Fibroblast of skin of left quadriceps (primary cell): ENCODE measurements at regions not wholly inside any gene's neighbourhood (a gene's known extent, or its start where the extent isn't known, plus 50 kb on each side); places are given as distances from the start of the nearest gene placed in this dataset.

Experiments used
- DNase-seq, 2 experiments: peaks; one replicate each; pipeline ENCODE4 v3.0.0-alpha.2; 2013; ENCODE audit warnings: low read depth in 2 of 2

DNA sequence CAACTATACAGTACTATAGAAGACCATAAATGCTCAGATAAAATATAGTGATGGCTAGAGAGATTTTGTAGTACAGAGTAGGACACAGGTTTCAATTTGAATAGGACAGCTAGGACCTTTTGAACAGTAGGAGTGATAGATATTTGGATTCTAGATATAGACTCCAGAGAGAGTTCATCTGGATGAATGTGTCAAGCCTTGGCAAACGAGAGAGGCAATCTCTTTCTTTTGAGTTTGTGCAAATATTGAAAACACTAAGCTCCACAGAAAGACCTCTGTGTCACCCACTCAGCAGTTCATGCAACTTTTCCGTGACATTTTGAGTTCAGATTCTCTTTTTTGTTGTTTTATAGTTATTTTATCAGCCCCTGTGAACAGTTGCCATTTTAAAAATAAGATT, 834.3 kb upstream of the COBL start:
- DNase-seq, result no peak

DNA sequence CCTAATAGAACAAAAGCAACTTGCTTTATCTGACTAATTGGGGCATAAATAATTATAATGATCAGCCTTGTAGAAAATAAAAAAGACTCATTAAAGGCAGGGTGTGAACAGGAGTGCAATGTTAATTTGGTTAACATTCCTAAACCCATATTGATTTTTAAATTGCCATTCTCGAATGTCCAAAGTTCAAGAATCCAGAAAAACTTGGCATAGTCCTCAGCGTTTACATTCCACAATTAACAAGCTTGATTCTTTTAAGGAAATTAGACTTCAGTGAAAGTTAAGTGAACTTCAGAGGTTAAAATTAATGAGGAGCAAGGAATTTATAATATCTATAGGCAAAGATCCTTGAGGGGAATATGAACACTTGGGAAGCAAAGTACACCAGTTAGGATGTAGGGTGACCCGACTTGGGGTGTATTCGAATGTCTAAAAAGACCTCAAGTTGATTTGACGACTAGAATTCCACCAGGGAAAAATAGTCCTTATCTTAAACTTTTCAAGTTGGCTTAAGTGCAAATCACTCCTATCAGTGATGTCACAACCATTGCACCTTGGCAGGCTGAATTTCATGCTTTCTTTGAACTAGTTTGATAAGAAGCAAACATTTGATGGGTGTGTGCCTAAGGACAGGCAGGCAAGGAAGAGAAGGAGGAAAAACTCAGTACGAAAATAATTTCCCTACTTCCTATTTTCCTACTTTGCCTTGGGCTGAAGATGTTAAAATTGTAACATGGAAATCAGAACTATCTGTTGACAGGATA, 830.4 kb upstream of the COBL start:
- DNase-seq, result no peak

DNA sequence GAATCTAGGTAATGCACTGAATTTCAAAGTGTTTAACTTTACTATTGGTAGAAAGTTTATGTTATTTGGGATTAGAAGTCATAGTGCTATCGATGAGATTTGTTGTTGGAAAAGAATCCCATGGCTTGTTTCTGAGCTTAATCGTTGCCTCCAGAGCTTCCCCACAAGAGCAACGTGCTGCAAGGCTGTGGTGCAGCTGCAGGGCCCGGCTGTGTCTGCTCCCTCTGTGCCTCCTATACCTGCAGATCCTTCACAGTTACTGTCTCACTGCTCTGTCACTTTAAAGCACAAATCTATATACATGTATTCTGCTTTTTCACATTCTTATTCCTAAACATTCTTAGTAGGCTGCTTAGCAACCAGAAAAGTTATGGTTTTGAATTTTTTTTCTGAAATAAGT, 826.6 kb upstream of the COBL start:
- DNase-seq, result no peak

DNA sequence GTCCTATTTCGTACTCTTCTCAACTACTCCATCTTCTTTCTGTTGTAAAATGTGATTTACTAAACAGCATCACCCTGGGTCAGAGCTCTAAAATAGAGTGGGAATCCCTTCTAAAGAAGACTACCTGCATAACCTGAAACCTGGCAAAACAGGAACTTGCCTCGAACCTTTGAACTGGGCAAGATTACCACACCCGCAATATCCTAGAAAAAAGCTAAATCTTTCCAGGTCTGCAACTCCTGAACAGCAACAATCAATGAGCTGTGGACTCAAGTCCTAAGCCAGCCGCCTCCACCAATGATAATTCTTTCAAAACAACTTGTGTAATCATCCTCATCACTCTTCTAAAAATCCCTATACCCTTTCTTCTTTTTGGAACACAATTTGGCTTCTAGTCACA, 824.2 kb upstream of the COBL start:
- DNase-seq, result no peak

DNA sequence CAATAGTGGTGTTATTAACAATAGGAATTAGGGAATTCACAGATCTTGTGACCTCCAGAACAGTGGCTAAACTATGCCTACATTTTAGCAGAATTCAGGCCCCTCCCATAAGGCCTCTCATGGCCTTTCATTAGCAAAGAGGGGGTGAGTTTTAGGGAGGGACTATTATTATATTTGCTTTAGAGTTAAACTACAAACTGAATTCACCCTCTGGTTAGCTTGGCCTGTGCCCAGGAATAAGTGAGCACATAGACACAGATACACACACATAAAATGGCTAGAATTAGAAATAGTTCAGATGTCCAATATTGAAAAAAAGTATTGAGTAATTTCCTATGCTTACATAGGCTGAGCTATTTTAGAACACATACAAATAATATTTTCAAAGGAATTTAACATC, 818.8 kb upstream of the COBL start:
- no peak for DNase-seq

DNA sequence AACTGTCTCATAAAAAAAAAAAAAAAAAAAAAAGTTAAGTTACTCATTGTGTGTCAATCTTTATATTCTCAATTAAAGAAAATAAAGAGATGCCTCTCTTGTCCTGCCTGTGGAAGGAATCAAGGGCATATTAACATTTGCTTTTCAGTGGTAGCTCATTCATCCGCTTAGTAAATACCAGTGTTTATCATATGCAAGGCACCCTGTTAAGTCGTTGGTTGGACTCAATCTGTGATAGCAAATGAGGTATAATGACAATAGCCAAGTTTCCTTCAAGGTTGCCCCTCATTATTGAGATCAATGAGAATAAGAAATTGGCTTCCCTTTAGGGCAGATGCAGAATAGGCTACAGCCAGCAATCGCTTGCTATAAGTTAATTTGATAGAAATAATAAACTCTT, 812.7 kb upstream of the COBL start:
- DNase-seq, result no peak

DNA sequence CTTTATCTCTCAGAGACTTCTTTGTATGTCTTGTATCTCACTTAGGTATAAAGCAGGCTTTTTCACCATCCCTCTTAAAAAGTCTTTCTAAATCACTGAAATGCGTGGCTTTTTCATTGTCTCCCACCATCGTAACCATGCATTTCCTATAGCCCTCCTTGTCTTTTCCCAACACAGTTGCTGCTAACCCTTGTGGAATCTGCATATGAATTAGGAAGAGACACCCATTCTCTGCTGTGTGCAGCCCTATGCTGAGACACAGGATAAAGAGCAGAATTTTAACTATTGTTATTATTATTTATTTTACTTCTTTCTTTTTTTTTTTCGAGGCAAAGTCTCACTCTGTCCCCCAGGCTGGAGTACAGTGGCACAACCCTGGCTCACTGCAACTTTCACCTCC, 804.3 kb upstream of the COBL start:
- no peak for DNase-seq

DNA sequence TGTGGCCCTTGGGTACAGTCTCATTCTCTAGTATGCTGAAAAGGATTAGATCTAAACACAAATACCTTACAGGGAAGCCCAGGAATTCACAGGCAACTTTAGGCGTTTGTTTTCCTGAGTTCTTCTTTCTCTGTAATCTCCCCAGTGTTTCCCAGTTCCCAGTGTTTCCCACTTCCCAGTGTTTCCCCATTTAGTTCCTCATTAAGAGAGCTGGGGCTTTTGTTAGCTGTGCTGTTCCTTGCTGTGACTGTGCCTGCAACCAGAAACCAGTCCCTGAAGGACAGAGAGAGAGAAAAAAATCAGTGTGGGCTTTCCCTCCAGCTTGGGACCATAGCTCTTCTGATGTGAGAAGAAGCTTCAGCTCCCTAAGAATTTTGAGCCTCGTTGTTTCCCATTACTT, 802.9 kb upstream of the COBL start:
- no peak for DNase-seq

DNA sequence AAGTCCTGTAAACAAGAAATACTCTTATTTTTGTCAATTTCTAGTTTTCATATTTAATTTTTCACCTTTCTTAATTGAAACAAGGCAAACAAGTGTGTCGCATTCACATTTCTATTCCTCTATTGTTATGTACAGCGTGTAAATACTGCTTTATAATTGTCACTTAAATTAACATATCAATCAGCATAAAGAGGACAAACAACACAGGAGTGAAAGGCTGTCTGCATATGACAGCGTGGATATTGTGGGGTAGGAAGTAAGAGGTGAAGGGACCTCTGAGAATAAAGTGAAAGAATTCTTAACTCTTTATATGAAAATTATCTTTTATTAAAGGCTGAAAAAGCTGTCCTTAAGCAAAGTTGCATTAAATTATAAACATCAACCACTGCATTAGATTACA, 797.9 kb upstream of the COBL start:
- DNase-seq, result no peak

DNA sequence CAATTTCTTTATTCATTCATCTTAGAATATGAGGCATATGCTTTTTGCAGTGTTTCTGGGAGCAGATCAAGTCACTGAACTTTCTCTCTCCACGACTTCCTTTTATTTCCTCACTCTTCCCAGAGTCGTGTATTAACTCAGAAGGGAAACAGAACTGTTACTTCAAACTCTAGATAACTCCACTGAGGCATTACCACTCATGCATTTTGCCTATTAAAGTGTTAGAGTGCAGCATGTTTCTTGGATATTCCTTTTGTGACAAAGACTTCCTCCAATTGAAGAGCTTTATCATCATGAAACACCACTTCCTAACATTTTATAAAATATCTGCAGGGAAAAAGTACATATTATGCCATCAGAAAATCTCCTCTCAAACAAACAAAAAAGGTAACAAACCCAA, 797.4 kb upstream of the COBL start:
- DNase-seq, result no peak

DNA sequence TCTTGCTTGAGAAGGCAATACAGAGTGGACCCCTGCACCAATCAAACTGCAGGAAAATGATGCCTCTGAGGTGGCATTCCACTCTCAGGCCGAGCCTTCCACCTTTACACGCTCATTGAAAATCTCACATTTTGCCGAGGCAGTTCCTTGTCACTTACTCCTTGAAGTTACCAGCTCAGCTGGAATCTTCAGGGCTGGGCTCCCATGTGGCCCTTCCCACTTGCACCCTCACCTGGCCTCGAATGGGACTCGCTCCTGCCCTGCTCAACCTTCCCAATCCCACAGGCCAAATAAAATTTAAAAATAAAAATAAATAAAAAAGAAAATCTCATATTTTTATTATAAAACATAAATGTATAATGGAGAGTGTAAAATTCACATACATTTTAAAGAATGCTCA, 790.7 kb upstream of the COBL start:
- DNase-seq, result no peak

DNA sequence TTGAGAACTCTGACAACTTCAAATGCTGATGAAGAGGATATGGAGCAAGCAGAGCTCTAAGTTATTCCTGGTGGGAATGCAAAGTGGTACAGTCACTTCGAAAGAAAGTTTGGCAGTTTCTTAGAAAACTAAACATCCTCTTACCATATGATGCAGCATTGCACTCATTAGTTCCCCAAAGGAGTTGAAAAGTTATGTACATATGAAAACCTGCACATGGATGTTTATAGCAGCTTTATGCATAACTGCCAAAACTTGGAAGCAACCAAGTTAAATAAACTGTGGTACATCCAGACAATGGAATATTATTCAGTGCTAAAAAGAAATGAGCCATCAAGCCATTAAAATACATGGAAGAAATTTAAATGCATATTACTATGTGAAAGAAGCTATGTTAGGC, 779.3 kb upstream of the COBL start:
- no peak for DNase-seq

DNA sequence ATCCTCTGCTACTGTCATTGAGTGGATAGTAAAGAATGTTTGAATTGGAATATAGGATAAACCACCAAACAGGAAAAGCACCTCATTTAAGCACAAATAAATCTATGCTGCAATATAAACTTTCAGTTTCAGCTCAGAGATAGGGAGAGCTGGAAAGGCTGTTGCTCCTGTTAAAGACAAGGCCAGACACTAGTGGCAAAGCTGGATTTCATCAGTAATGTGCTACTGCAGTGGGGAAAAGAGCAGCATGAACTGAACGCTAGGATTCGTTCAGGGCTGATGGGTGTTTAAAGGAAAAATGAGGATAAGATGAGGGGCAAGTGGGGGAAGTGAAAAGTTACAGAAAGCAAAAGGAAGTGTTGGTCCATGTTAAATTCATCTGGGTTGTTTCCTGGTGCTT, 775.4 kb upstream of the COBL start:
- no peak for DNase-seq

DNA sequence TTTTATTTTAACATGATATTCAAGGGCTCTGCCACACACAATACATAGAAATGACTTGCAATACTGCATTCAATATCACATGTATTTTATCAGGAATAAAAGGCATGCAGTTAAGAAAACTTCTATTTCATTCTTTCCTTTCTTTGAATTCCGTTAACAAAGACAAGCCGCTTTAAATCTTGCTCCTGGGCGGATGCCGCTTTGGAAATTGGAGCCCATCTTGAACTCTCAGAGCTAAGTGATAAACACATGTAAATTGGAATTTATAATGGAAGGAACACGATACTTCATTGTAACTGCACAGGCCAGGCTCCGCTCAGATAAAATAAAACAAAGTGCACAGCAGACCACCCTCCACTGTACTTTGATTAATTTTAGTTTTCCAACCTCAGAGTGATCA, 774.5 kb upstream of the COBL start:
- no peak for DNase-seq

DNA sequence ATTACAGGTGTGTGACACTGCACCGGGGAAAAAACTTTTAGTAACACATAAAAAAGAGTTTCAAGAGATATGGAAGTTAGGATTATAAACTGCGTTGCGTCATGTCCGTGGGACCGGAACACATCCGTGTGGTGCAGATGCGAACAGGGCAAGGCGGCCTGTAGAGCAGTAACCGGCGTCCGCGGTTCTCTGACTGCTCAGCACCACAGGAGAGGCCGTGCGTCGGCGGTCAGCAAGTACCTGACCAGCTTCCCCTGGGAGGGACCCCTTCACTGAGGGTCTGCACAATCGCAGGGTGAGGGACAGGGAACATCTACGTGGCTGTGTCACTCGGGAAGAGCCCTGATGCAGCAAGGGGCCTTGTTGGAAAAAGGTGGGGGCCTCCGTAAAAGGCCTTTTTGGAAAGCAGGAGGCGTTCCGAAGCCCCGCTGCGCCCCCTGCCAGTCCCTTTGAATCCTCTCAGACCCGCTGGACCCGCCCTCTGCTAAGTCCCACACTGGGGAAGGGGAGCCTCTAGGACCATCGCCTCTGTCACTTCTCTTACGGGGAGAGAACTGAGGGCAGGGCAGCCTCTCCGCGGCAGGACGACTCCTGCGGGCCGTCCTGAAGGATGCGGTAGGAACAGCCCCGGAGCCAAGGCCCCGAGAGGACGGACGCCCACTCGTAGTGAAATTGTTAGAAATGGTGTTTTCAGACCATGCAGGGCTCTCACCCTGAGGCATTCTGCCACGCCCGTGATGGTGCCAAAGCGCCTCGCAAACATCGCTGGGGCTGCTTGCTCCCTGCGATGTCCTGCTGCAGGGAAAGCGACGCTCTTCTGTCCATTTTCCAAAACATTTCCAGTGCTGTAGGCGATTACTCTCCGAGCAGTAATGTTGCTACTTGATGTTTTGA, 771.6 kb upstream of the COBL start:
- DNase-seq, result no peak

DNA sequence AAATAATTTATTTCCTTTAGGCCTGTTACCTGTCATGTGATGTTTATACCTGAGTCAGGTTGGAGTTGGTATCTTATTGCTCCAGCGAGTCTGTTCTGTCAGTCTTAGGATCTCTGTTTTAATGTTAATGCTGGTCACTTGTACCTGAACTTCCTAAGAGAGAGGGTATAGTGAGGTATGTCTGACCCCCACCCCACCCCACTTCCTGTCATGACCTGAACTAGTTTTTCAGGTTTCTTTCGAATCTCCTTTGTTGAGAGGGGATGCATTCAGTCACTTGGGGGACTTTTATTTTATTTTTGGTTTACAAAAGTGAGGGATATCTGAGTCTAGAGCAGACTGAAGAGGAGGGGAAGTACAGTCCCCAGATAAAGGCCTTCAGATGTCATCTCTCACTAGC, 769.0 kb upstream of the COBL start:
- no peak for DNase-seq

DNA sequence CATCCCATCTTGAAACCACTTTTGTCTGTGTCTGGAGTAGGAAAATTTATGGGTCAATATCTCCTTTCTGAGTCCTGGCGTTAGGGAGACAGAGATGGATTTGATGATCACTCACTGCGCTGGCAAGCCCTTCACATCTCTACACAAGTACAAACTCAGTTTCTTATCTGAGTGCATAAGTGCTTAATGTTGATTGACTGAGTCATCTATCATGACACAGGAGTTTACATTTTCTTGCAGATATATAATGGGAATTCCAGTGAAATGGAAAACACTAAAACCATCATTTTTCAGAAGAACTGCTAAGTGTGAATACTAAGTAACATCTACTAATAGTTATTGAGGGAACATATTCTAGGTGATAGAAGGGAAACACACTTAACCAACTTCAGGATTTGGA, 763.9 kb upstream of the COBL start:
- no peak for DNase-seq

DNA sequence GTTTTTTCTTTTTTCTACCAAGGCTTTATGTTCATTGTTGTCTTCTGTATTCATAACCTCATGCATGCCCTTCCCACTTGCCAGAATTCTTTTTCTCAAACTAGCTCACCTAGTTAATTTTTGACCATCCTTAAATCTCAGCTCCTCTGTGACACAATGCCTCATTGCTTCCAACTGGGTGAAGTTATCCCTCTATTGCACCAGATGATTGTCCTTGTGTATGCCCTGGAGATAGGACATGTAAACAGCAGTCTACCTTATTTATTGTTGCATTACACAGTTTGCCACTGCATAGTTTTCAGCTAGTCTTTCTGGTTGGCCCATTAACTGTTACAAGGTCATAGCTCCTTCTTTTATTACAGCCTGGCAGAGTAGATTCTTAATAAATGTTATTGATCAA, 763.1 kb upstream of the COBL start:
- DNase-seq, result no peak

DNA sequence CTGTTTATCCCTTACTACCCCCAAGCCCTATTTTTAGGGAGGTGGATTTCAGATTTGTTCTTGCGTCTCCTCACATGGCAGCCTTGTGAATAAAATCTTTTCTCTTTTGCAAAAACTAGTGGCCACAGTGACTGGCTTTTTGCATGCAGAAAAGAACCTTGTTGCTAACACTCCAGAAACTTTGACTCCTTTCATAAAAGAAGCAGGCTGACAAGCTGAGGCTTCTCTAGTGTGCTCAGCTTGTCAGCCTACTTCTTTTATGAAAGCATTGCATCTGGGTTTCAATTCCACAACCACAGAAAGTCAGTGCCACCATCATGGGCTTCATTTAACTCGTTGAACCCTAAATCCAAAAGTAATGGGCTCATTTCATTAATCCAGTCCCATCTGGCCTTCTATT, 761.0 kb upstream of the COBL start:
- DNase-seq, result no peak

DNA sequence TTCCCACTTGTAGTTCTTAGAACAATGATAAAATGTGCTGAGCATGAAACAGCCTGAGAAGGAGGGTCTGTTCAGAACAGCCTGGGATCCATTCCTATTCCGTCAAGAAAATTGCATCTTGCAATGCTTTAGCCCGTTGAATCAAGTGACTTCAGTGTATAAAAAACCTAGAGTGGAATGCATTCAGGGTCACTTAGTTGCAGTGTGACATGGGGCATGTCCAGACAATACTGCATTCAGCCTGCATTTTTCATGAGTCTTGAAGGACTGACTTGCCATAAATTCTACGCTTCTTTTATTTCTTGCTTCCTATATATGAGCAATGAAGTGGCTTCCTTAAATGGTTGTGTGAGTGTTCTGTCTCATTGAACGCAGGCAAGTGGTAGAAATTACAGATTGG, 758.3 kb upstream of the COBL start:
- DNase-seq, result no peak

DNA sequence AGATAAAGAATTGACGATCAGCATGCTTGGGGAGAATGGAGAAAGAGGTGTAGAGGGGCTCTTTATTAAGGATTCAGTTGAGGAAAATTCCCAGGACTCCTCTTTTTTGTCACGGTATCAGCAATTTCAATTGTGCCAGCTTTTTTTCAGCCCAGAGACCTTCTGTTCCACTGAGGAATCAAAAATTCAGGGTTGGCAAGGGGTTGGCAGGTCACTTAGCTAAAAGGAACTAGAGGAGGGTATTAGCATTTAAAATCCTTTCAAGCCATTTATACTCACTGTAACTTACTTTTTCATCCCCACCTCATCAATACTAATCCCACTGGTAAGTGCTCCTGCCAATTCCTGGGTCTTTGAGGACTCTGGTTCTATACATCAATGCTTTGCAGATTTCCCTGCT, 757.5 kb upstream of the COBL start:
- no peak for DNase-seq

DNA sequence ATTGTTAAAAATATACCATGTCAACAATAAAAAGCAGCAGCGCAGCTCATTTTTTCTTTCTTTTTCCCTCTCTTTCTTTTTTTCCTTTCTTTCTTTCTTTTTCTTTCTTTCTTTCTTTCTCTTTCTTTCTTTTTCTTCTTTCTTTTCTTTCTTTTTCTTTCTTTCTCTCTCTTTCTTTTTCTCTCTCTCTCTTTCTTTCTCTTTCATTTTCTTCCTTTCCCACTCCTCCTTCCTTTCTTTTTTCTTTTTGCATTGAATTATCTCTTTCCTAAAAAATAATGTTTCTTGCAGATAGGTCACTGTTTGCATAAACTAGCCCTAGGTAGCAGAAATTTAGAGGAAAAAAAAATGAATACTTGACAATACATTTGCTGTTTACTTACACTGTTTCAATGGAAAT, 755.1 kb upstream of the COBL start:
- no peak for DNase-seq

DNA sequence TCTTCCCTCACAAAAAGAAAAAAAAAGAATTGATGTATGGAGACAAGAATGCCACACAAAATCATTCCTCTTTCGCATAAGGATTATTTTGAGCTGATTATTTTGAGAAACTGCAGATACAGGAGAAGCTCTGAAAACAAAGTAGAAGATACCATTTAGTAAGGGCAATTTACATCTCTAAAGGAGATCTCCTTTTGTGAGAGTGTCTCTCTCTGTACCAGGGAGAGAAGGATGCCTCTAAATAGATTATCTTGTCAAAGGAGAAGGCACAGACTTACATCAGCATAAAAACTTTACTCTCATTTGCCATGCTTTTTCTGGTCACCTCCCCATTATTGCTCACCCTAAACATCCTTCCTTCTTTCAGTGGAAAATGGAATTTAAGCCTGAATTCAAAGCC, 747.9 kb upstream of the COBL start:
- no peak for DNase-seq
